Stimulated activated CD4-positive, alpha-beta T cell treated with anti-CD3 and anti-CD28 coated beads, Interleukin-4, amount 100 ng/mL, for 24 hours (primary cell): ENCODE measurements at regions not wholly inside any gene's neighbourhood (a gene's known extent, or its start where the extent isn't known, plus 50 kb on each side); places are given as distances from the start of the nearest gene placed in this dataset.
"Not testable (repeated sequence)": the region's sequence is repeated elsewhere in the genome, so short reads cannot be mapped to it uniquely, and the experiment has no call there.

Experiments
- DNase-seq: peaks from one replicate; pipeline ENCODE4 v3.0.0-alpha.2; 2020

GRCh38 chrX:122586831-122587230 is 597.2 kb upstream of the GRIA3 start:
- no peak for DNase-seq

- DNase-seq, result no peak
Measured at GRCh38 chrX:122591546-122591945, 592.5 kb upstream of the GRIA3 start.

DNA sequence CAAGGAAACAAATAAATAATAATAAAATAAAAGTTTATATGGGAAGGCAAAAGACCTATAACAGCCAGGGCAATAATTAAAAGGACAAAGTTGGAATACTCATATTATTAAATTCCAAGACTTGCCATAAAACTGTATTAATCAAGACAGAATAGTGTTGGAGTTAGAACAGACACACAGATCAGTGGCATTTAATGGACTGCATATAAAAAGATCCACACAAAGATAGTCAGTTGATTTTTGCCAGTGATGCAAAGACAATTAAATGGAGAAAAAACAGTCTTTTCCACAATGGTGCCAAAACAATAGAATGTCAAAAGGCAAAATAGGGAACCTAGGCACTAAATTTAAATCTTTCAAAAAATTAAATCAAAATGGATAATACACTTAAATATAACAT is 587.1 kb upstream of the GRIA3 start:
- no peak for DNase-seq

DNA sequence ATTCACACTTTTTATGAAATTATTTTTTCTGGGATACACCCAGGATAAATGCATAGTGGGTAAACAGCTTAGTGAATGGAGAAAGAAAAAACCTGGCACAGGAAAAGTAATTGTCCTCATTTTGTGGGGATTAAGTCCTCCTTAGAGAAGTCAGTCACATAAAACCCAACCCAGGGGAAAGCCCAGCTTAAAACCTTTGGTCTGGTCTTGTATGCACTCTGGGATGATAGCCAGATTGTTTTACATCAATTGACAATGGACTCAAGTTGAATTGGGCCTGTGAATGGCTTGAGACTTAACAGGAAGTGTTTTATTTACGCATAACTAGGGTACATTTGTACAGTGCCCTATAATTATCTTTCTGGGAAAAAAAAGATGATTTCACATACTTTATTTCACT is 561.3 kb upstream of the GRIA3 start:
- DNase-seq, result no peak

GRCh38 chrX:122625239-122625638 is 558.8 kb upstream of the GRIA3 start:
- no peak for DNase-seq

GRCh38 chrX:122625821-122626220 is 558.3 kb upstream of the GRIA3 start:
- no peak for DNase-seq

- DNase-seq, result no peak
Measured at GRCh38 chrX:122626871-122627270, 557.2 kb upstream of the GRIA3 start.

DNA sequence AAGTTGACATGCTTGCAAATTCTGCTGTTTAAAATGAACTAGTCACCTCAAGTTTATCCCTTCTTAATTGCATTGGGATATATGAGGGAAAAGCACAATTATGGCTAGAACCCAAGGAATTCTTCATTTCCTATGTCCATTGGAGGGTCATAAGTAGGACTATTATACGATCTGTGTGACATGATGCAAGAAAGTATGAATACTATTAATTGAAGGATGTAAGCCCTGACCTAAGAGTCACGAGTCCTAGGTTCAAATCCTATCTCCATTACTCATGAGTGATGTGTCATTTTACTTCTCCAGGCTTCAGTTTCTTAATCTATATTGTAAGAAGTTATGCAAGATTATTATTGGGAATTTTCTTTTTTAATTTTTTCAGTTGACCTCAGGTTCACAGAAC is 542.9 kb upstream of the GRIA3 start:
- no peak for DNase-seq

GRCh38 chrX:122641826-122642225 is 542.3 kb upstream of the GRIA3 start:
- no peak for DNase-seq

DNA sequence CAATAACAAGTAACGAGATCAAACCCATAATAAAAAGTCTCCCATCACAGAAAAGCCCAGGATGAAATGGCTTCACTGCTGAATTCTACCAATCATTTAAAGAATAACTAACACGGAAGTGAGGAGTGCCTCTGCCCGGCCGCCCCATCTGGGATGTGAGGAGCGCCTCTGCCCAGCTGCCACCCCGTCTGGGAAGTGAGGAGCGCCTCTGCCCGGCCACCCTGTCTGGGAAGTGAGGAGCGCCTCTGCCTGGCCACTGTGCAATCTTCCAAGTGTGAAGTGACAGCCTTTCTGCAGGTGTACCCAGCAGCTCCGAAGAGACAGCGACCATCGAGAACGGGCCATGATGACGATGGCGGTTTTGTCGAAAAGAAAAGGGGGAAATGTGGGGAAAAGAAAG is 528.8 kb upstream of the GRIA3 start:
- not testable (repeated sequence) for DNase-seq

DNA sequence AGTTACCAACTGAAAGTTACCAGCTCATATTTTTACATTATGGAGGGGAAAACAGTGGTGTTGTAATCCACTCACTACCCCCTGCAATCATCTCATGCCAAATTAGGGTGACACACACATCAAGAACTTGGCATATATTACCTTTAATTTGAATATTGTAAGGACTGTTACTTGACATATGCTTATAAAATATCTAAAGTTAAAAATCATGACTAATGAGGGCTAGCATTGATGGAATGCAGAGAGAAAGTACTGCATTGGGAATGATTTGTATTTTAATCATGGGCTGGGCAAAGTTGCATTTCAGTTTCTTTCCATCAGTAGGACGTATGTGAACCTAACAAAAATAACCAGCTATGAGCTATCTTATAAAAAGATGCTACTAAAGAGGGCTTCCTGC is 517.5 kb upstream of the GRIA3 start:
- DNase-seq, result no peak

DNA sequence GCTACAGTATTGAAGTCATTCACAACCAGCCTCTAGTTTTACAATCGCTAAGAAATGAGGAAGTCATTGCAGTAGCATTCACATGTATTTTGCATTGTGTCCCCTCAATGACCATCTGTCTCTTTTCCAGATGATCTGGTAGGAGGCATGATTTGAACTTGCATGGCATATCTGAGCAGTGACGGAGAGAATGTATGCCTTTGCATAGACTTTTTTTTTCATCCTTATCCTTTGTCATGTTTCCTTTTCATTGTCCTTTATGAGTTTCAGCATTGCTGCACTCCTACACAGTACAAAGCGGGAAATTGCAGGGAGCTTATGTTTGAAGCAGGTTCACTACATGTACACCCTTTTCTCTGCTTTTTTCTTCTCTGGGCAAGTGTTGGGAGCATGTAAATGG is 516.4 kb upstream of the GRIA3 start:
- DNase-seq, result no peak

DNA sequence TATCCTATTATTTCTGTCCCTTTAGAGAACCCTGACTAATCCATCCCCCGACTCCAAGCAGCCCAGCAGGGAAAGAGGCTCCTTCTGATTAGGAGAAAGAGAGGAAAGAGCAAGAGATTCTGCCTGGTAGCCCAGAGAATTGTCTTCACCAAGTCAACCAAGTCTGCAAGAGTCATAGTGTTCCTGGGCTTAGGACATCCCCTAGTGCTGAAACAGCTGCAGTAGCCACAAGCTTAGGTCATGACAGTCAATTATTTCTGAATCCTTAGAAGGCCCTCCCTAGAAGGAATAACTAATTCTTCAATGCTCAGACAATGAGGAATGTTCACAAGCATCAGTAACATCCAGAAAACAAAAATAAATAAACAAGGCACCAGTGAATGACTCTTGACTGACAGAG is 480.3 kb upstream of the GRIA3 start:
- no peak for DNase-seq

DNA sequence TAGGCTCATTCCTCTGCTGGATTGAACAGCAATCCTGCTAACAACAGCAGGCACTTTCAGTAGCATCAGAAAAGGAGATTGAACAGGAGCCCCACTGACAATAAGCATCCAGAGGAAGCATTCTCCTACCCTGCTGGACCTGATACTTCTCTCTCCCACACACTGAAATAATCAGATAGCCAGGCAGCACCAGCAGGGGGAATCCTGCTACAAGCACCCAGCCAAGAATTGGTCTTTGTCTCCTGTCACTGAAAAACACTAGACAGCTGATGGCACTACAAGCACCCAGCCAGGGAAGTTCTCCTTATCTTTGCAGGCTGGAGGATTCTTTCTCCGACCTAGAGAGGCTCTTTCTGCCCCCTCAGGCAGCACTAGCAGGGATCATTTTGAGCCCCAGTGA is 444.3 kb upstream of the GRIA3 start:
- no peak for DNase-seq

- DNase-seq, result no peak
Measured at GRCh38 chrX:122770581-122770980, 413.5 kb upstream of the GRIA3 start.

DNA sequence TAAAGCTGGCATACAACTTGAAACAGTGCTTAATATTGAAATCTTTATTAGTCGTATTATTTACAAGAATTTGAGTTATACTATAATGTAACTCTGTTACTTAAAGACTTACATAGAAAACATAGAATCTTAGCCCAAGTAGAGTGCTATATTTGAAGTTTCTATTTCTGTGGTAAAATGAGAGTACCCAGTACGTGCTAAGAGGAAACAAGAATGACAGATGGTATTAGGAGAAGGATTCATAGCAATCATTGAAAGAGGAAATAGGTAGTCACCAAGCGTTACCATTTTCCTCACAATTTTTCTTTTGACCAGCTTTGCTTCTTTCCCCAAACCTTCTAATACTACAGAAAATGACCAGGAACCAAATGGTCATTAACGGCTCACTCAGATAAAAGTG is 412.1 kb upstream of the GRIA3 start:
- no peak for DNase-seq

DNA sequence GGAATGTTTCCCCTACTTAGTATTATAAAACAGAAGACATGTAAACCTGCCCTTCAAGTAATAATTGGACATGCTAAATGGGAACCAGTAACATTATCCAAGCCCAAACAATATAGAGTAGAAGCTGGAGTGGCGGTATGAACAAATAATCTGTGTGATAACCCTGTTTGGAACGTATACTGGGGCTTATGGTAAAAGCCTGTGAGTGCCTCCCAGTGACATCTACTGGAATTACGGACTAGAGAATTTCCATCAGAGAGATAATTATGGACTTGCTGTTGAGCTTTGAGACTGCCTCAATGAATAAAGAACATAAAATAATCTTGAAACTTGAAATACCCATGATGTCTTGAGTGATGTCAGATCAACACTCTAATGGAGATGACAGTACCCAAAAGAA is 406.3 kb upstream of the GRIA3 start:
- no peak for DNase-seq

GRCh38 chrX:122783918-122784317 is 400.2 kb upstream of the GRIA3 start:
- no peak for DNase-seq

DNA sequence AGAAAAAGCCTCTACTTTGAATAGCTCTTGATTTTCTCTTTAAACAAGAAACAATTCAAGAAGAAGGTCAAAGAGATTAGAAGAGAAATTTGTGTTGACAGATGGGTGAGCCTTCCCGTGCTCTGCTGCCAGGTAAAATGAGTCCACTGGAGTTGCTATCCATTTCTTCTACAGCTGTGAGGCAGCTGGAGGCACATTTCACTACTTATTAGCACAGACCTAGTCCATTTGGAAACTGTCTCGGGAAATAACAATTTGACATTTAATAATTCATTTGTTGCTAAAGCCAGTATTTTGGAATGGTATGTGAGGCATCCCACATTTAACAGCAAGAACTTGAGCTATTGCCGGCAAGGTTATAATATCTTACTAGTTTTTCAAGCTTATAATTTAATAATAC is 396.8 kb upstream of the GRIA3 start:
- DNase-seq, result no peak

GRCh38 chrX:122788216-122788615 is 395.9 kb upstream of the GRIA3 start:
- no peak for DNase-seq

DNA sequence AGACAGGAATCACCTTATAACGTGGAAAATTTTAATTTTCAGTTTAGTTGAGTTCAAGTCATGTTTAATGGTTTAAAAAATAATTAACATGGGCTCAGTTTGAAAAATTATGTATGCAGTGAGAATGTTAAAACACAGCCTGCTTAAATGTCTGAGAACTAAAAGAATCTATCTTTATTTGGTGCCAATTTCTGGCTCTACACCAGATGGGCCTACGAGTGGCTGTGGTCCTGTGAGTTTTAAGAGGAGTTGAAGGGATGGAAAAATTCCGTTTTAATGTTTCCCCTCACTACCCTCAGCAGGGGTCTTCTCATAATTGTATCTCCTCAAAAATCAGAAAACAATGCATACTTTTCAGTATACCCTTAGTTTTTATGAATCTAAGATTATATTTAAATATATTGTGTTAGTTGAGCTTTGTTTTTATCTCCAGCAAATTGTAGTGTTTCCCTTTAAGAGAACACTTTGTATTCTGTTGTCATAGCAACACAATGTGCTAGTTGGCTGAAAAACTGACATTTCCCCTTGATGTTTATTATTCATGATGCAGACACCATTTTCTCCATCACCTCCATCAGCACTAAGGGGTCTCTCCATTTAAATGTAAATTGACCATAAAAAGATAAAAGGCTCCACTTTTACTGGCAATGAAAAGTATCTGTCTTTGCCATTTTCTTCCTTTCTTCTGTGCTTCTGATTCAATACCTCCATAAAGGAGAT is 393.5 kb upstream of the GRIA3 start:
- DNase-seq, result no peak

- DNase-seq, result no peak
Measured at GRCh38 chrX:122813876-122814275, 370.2 kb upstream of the GRIA3 start.

DNA sequence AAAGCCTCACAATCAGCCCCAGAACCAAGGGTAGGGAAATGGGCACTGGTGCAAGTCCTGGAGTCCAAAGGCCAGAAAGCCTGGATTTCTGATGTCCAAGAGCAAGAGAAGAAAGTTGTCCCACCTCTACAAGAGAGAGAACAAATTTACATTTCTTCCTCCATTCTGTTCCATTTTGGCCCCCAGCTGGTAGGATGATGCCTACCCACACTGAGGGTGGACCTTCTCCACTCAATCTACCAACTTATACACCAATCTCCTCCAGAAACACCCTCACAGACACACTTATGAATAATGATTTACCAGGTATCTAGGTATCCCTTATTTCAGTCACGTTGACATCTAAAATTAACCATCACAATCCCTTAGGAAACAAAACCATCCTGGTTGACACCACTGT is 367.8 kb upstream of the GRIA3 start:
- no peak for DNase-seq

- DNase-seq, result no peak
Measured at GRCh38 chrX:122817321-122817955, 366.6 kb upstream of the GRIA3 start.

GRCh38 chrX:122818068-122818467 is 366.0 kb upstream of the GRIA3 start:
- no peak for DNase-seq
